ENCODE measurements at regions not wholly inside any gene's neighbourhood (a gene's known extent, or its start where the extent isn't known, plus 50 kb on each side); places are given as distances from the start of the nearest gene placed in this dataset.

DNA sequence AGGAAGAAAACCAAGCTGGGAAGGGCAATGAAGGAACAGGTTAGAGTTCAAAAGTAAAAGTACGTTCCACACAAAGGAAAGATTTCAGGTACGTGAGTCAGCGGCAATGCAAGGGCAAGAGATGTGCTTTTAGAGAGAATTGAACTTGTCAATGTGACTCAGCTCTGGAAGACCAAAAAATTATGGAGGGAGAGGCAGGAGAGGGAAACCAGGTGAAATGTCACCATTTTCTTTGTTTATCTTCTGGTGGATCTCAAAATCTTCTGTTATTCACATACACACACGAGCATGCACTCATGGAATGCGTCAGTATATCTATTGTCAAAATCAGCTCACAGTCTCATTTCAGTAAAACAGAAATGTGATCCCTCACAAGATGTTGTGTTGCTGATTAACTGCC lies 148.8 kb upstream of the RFX3 start:
- ATAC-seq (ENCODE audit: insufficient read depth, low read depth) (no peak), DNase-seq (no peak)
- H3K4me3 ChIP-seq (ENCODE audit: low read depth in 1 of 2, low read length in 2 of 2): no peak overlapping the region
- no peaks in the 10 kb centered on the region for H3K36me3 ChIP-seq (ENCODE audit: insufficient read depth, low read length)
- TF ChIP-seq EZH2 (IDR thresholded peaks at IDR 0.05; ENCODE audit: borderline replicate concordance, low read depth, low read length, severe bottlenecking): no peak
- TF ChIP-seq, protein P1, sequence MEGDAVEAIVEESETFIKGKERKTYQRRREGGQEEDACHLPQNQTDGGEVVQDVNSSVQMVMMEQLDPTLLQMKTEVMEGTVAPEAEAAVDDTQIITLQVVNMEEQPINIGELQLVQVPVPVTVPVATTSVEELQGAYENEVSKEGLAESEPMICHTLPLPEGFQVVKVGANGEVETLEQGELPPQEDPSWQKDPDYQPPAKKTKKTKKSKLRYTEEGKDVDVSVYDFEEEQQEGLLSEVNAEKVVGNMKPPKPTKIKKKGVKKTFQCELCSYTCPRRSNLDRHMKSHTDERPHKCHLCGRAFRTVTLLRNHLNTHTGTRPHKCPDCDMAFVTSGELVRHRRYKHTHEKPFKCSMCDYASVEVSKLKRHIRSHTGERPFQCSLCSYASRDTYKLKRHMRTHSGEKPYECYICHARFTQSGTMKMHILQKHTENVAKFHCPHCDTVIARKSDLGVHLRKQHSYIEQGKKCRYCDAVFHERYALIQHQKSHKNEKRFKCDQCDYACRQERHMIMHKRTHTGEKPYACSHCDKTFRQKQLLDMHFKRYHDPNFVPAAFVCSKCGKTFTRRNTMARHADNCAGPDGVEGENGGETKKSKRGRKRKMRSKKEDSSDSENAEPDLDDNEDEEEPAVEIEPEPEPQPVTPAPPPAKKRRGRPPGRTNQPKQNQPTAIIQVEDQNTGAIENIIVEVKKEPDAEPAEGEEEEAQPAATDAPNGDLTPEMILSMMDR (IDR thresholded peaks at IDR 0.05; ENCODE audit: borderline replicate concordance, extremely low read depth, low read length, poor library complexity, severe bottlenecking): no peak
- no peak overlapping the region for H3K27ac ChIP-seq (ENCODE audit: low read length)
- no peak overlapping the region for H3K4me2 ChIP-seq (ENCODE audit: insufficient read depth, low read length)
- no peaks in the 10 kb centered on the region for H3K4me1 ChIP-seq (ENCODE audit: insufficient read depth, low read length)
- no peak overlapping the region for H3K9ac ChIP-seq (ENCODE audit: low read depth, low read length)
- H3K79me2 ChIP-seq (ENCODE audit: insufficient read depth, low read length): no peaks in the 10 kb centered on the region
- H4K20me1 ChIP-seq (ENCODE audit: insufficient read depth, low read length): no peaks in the 10 kb centered on the region
- no peaks in the 10 kb centered on the region for H3K27me3 ChIP-seq (ENCODE audit: insufficient read depth, low read length, poor library complexity)
- H2AFZ ChIP-seq (ENCODE audit: low read depth, low read length): no peak overlapping the region
- no peaks in the 10 kb centered on the region for H3K9me3 ChIP-seq (ENCODE audit: insufficient read depth, low read length, severe bottlenecking)

DNA sequence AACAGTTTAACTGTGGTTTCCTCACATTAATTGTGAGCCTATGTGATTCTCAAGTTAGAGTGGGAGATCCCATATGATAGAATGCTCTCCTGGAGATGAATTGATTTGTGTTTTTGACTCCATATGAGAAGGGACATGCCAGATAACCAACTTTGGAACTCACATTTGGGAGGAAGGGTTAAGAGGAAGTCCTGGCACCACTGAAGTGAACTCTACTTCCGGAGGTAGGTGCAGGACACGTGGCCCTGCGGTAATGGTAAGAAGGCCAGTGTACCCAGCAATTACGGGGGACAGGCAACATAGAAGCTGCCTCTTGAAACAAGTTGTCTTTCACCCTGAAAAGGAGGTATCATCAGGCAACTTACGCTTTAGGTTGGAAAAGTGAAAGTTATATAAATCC lies 146.6 kb upstream of the RFX3 start:
- Histone ChIP-seq H2AFZ (ENCODE audit: low read depth, low read length) (no peak overlapping the region), H3K4me3 (ENCODE audit: low read depth in 1 of 2, low read length in 2 of 2) (no peak overlapping the region), H4K20me1 (ENCODE audit: insufficient read depth, low read length) (no peaks in the 10 kb centered on the region), H3K79me2 (ENCODE audit: insufficient read depth, low read length) (no peaks in the 10 kb centered on the region), H3K27me3 (ENCODE audit: insufficient read depth, low read length, poor library complexity) (no peaks in the 10 kb centered on the region), H3K9ac (ENCODE audit: low read depth, low read length) (no peak overlapping the region), H3K36me3 (ENCODE audit: insufficient read depth, low read length) (no peaks in the 10 kb centered on the region), H3K27ac (ENCODE audit: low read length) (no peak overlapping the region), H3K9me3 (ENCODE audit: insufficient read depth, low read length, severe bottlenecking) (no peaks in the 10 kb centered on the region), H3K4me1 (ENCODE audit: insufficient read depth, low read length) (no peaks in the 10 kb centered on the region), H3K4me2 (ENCODE audit: insufficient read depth, low read length) (no peak overlapping the region)
- TF ChIP-seq EZH2 (IDR thresholded peaks at IDR 0.05; ENCODE audit: borderline replicate concordance, low read depth, low read length, severe bottlenecking): no peak
- TF ChIP-seq, protein P1 (IDR thresholded peaks at IDR 0.05; ENCODE audit: borderline replicate concordance, extremely low read depth, low read length, poor library complexity, severe bottlenecking): no peak
- DNase-seq (no peak), ATAC-seq (ENCODE audit: insufficient read depth, low read depth) (no peak)

DNA sequence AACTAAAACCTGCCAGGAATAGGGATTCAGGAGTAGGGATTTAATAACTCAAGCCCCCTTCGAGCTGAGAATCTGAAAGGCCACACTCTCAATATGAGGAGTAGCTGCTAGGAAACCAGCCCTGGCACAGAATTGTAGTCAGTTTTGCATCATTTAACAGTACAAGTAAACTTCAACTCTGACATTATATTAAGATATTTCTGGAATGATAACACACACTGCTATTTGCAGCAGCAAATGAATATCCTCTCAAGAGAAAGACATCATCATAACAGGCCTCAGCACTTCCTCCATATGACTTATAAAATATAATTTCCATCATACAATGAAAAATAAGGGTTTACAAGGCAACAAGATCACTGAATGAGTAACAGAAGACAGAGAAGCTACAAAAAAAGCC lies 138.2 kb upstream of the RFX3 start:
- no peak for TF ChIP-seq EZH2 (IDR thresholded peaks at IDR 0.05; ENCODE audit: borderline replicate concordance, low read depth, low read length, severe bottlenecking)
- TF ChIP-seq, protein P1 (IDR thresholded peaks at IDR 0.05; ENCODE audit: borderline replicate concordance, extremely low read depth, low read length, poor library complexity, severe bottlenecking): no peak
- no peak overlapping the region for H3K4me2 ChIP-seq (ENCODE audit: insufficient read depth, low read length)
- H3K27me3 ChIP-seq (ENCODE audit: insufficient read depth, low read length, poor library complexity): no peaks in the 10 kb centered on the region
- no peak for DNase-seq
- no peak overlapping the region for H3K4me3 ChIP-seq (ENCODE audit: low read depth in 1 of 2, low read length in 2 of 2)
- H2AFZ ChIP-seq (ENCODE audit: low read depth, low read length): no peak overlapping the region
- no peaks in the 10 kb centered on the region for H3K79me2 ChIP-seq (ENCODE audit: insufficient read depth, low read length)
- no peaks in the 10 kb centered on the region for H3K9me3 ChIP-seq (ENCODE audit: insufficient read depth, low read length, severe bottlenecking)
- H3K27ac ChIP-seq (ENCODE audit: low read length): no peak overlapping the region
- H3K4me1 ChIP-seq (ENCODE audit: insufficient read depth, low read length): no peaks in the 10 kb centered on the region
- ATAC-seq (ENCODE audit: insufficient read depth, low read depth): no peak
- H4K20me1 ChIP-seq (ENCODE audit: insufficient read depth, low read length): no peaks in the 10 kb centered on the region
- no peaks in the 10 kb centered on the region for H3K36me3 ChIP-seq (ENCODE audit: insufficient read depth, low read length)
- no peak overlapping the region for H3K9ac ChIP-seq (ENCODE audit: low read depth, low read length)

DNA sequence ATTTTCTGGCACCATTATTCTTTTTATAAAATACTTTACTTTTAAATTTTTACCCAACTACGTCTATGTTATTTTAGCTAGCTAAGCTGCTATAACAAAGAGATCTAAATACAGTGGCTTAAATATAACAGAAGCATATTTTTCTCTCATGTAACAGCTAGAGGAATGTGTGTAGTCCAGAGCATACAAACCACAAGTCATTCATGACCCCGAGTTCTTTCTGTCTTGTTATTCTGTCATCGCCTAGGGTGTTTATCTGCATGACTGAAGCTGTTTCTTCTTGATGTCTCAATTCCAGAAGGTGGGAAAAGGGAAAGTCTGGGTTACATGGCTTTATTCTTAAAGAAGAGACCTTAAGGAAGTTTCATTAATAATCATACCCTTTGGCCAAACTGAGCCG lies 136.9 kb upstream of the RFX3 start:
- Histone ChIP-seq H4K20me1 (ENCODE audit: insufficient read depth, low read length) (no peaks in the 10 kb centered on the region), H3K4me3 (ENCODE audit: low read depth in 1 of 2, low read length in 2 of 2) (no peak overlapping the region), H3K27ac (ENCODE audit: low read length) (no peak overlapping the region), H3K9ac (ENCODE audit: low read depth, low read length) (no peak overlapping the region), H3K9me3 (ENCODE audit: insufficient read depth, low read length, severe bottlenecking) (no peaks in the 10 kb centered on the region), H2AFZ (ENCODE audit: low read depth, low read length) (no peak overlapping the region), H3K27me3 (ENCODE audit: insufficient read depth, low read length, poor library complexity) (no peaks in the 10 kb centered on the region), H3K36me3 (ENCODE audit: insufficient read depth, low read length) (no peaks in the 10 kb centered on the region), H3K4me1 (ENCODE audit: insufficient read depth, low read length) (no peaks in the 10 kb centered on the region), H3K4me2 (ENCODE audit: insufficient read depth, low read length) (no peak overlapping the region), H3K79me2 (ENCODE audit: insufficient read depth, low read length) (no peaks in the 10 kb centered on the region)
- DNase-seq: no peak
- ATAC-seq (ENCODE audit: insufficient read depth, low read depth): no peak
- TF ChIP-seq, protein P1 (IDR thresholded peaks at IDR 0.05; ENCODE audit: borderline replicate concordance, extremely low read depth, low read length, poor library complexity, severe bottlenecking): no peak
- no peak for TF ChIP-seq EZH2 (IDR thresholded peaks at IDR 0.05; ENCODE audit: borderline replicate concordance, low read depth, low read length, severe bottlenecking)
